NT2/D1 (cell line): ENCODE measurements at regions not wholly inside any gene's neighbourhood (a gene's known extent, or its start where the extent isn't known, plus 50 kb on each side); places are given as distances from the start of the nearest gene placed in this dataset.

Experiments
- SUZ12 ChIP-seq: IDR thresholded peaks from 2 replicates; pipeline ENCODE4 v1.6.1; 2011; ENCODE audit not compliant: insufficient read length, insufficient read depth; ENCODE audit errors: extremely low read depth
- YY1 ChIP-seq: IDR thresholded peaks from 2 replicates; pipeline ENCODE4 v1.6.1; 2011; ENCODE audit not compliant: insufficient read length, insufficient read depth

GRCh38 chr10:23585666-23586065 is 146.8 kb downstream of the OTUD1 start:
- TF ChIP-seq SUZ12 (no peak), YY1 (no peak)
